Body of pancreas (tissue), 4 donors: ENCODE measurements at regions not wholly inside any gene's neighbourhood (a gene's known extent, or its start where the extent isn't known, plus 50 kb on each side); places are given as distances from the start of the nearest gene placed in this dataset.
"Not testable (repeated sequence)": the region's sequence is repeated elsewhere in the genome, so short reads cannot be mapped to it uniquely, and the experiment has no call there.

Experiments used
- ATAC-seq: fragments of 150-250 bp; one replicate; pipeline ENCODE4 v1.9.1; 2016
- DNase-seq, 4 donors: peaks; one replicate each; pipeline ENCODE4 v3.0.0-alpha.2; 2019
- H3K27ac ChIP-seq, 4 donors: fragments of 200-600 bp; sonication (generic); 1 replicate in 3 of 4; 2 replicates in 1 of 4; pipeline versions ENCODE4 v1.5.1 to v1.6.1; 2016 to 2019; ENCODE audit warnings: mild to moderate bottlenecking in 1 of 4, mixed read lengths in 1 of 4, moderate library complexity in 1 of 4
- H3K27me3 ChIP-seq, 2 donors: fragments of 200-600 bp; sonication (generic); one replicate each; pipeline ENCODE4 v1.6.0; 2016; ENCODE audit warnings: mild to moderate bottlenecking in 1 of 2
- H3K36me3 ChIP-seq, 2 donors: fragments of 200-600 bp; sonication (generic); replicated peaks in 1 of 2; 2 replicates each; pipeline ENCODE4 v1.5.1; 2016; ENCODE audit warnings: low read depth in 2 of 2; ENCODE audit not compliant: insufficient read depth in 1 of 2
- H3K4me1 ChIP-seq: fragments of 200-600 bp; sonication (generic); one replicate; pipeline ENCODE4 v1.6.0; 2016
- H3K4me3 ChIP-seq, 2 donors: fragments of 200-600 bp; sonication (generic); 1 replicate in 1 of 2; 2 replicates in 1 of 2; pipeline ENCODE4 v1.5.1; 2016 to 2019
- H3K9me3 ChIP-seq, 3 donors: fragments of 200-600 bp; sonication (generic); 1 replicate in 2 of 3; 2 replicates in 1 of 3; pipeline ENCODE4 v1.5.1; 2016
- POLR2A ChIP-seq, 3 donors: fragments of 450-650 bp; IDR thresholded peaks; one replicate each; pipeline ENCODE4 v1.6.1; 2016; ENCODE audit warnings: antibody characterized with exemption in 3 of 3, mild to moderate bottlenecking in 2 of 3
- WGBS, 2 donors: methylation state at CpG; one replicate each; pipeline ENCODE4 v1.1.5; 2017; 5-methylcytosine and 5-hydroxymethylcytosine counted together
- intact Hi-C: fragments of 100-400 bp; cut with DNase I; formaldehyde crosslinking; loops from one replicate; pipeline ENCODE4 v1.15.1; 2023
- TF ChIP-seq, protein P1 (sequence below), 7 experiments: fragments of 450-650 bp in 4 of 7; fragments of 200-600 bp in 3 of 7; sonication (generic) in 3 of 7; IDR thresholded peaks; one replicate each; pipeline ENCODE4 v1.5.1; 2016 to 2019; ENCODE audit warnings: antibody characterized with exemption in 7 of 7

DNA sequence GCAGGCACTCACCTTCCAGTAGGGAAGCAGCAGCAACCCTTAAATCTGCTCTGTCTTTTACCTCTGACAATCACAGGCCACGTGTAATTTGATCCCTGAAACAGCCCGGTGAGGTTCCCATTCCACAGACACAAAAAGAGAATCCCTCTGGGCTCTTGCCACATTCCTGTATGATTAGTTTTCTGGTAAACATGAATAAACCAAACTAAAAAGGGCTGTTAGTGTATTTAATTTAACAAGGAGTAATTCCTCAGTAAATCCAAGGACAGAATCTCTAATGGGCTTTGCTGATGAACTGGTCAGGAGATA is 186.9 kb downstream of the FAM43A start:
- no peaks in the 10 kb centered on the region for H3K9me3 ChIP-seq

DNA sequence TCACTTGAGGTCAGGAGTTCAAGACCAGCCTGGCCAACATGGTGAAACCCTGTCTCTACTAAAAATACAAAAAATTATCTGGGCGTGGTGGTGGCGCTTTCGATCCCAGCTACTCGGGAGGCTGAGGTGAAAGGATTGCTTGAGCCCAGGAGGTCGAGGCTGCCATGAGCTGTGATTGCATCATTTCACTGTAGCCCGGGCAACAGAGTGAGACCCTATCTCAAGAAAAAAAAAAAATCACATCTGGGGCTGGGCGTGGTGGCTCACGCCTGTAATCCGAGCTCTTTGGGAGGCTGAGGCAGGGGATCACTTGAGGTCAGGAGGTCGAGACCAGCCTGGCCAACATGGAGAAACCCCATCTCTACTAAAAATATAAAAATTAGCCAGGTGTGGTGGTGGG is 187.8 kb downstream of the FAM43A start:
- H3K4me3 ChIP-seq, H3K27me3 ChIP-seq, ATAC-seq, H3K36me3 ChIP-seq, intact Hi-C loops, H3K9me3 ChIP-seq, DNase-seq, H3K27ac ChIP-seq: not testable (repeated sequence)
- H3K4me1 ChIP-seq, result peaks cover 25% of the 10 kb centered on the region
- WGBS, 2 donors, result 82 to 89% methylated on average over 10 of the region's 10 CpGs

More for the DNA sequence above, 186.9 kb downstream of the FAM43A start:
- WGBS, 2 donors, result 28 to 42% methylated on average over 2 of the region's 2 CpGs
- intact Hi-C loops, result no loop called here
- ATAC-seq (no peak), DNase-seq (no peak)
- Histone ChIP-seq H3K4me1 (peaks cover 28% of the 10 kb centered on the region), H3K27ac (peak overlapping the region in 1 of 4 donors; percentile 35), H3K4me3 (no peak overlapping the region), H3K36me3 (no peaks in the 10 kb centered on the region), H3K27me3 (no peaks in the 10 kb centered on the region)
- TF ChIP-seq, protein P1, sequence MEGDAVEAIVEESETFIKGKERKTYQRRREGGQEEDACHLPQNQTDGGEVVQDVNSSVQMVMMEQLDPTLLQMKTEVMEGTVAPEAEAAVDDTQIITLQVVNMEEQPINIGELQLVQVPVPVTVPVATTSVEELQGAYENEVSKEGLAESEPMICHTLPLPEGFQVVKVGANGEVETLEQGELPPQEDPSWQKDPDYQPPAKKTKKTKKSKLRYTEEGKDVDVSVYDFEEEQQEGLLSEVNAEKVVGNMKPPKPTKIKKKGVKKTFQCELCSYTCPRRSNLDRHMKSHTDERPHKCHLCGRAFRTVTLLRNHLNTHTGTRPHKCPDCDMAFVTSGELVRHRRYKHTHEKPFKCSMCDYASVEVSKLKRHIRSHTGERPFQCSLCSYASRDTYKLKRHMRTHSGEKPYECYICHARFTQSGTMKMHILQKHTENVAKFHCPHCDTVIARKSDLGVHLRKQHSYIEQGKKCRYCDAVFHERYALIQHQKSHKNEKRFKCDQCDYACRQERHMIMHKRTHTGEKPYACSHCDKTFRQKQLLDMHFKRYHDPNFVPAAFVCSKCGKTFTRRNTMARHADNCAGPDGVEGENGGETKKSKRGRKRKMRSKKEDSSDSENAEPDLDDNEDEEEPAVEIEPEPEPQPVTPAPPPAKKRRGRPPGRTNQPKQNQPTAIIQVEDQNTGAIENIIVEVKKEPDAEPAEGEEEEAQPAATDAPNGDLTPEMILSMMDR (IDR thresholded peaks at IDR 0.05), result no peak
- no peak for TF ChIP-seq POLR2A (IDR thresholded peaks at IDR 0.05)

DNA sequence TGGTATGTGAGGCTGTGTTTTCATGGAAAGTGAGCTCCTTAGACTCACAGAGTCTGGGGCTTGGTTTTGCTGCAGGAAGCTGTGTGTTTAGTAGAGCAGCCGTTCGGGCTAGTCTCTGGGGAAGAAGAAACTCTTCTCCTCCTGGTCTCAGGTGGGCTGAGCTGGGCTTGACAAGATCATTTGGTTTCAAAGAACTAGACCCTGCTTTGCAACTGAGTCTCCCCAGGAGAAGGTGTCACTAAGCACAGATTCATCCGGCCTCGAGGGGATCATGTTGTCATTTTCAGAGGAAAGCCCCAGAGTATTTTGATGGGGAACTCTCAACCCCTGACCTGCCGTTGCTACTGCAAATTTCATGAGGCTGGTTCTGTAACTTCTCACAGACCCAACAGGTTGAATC is 188.5 kb downstream of the FAM43A start:
- ATAC-seq (no peak), DNase-seq (no peak)
- TF ChIP-seq POLR2A (IDR thresholded peaks at IDR 0.05), result no peak
- TF ChIP-seq, protein P1 (IDR thresholded peaks at IDR 0.05), result no peak
- 71 to 76% methylated on average over 3 to 5 of the region's 5 CpGs for WGBS, 2 donors
- H3K27ac ChIP-seq, result no peak overlapping the region
- H3K27me3 ChIP-seq, result no peaks in the 10 kb centered on the region
- H3K4me1 ChIP-seq, result peaks cover 25% of the 10 kb centered on the region
- intact Hi-C loops, result no loop called here
- no peaks in the 10 kb centered on the region for H3K9me3 ChIP-seq
- H3K4me3 ChIP-seq, result no peak overlapping the region
- no peaks in the 10 kb centered on the region for H3K36me3 ChIP-seq

- Histone ChIP-seq H3K27me3 (no peaks in the 10 kb centered on the region), H3K9me3 (no peaks in the 10 kb centered on the region), H3K27ac (no peak overlapping the region), H3K4me3 (no peak overlapping the region), H3K4me1 (peaks cover 25% of the 10 kb centered on the region), H3K36me3 (no peaks in the 10 kb centered on the region)
- no peak for ATAC-seq
- TF ChIP-seq POLR2A (IDR thresholded peaks at IDR 0.05), result no peak
- TF ChIP-seq, protein P1 (IDR thresholded peaks at IDR 0.05), result no peak
- no peak for DNase-seq
- 91 to 96% methylated on average over 8 to 9 of the region's 9 CpGs for WGBS, 2 donors
- intact Hi-C loops, result no loop called here
Observed at GRCh38 chr3:194874783-194875182, 189.1 kb downstream of the FAM43A start.

- no peaks in the 10 kb centered on the region for H3K9me3 ChIP-seq
- no peak overlapping the region for H3K4me3 ChIP-seq
- DNase-seq (no peak), ATAC-seq (no peak)
- peaks cover 28% of the 10 kb centered on the region for H3K4me1 ChIP-seq
- 92% methylated on average over 19 to 20 of the region's 20 CpGs for WGBS, 2 donors
- no peaks in the 10 kb centered on the region for H3K36me3 ChIP-seq
- intact Hi-C loops, result no loop called here
- H3K27me3 ChIP-seq, result no peaks in the 10 kb centered on the region
- no peak overlapping the region for H3K27ac ChIP-seq
- TF ChIP-seq, protein P1 (IDR thresholded peaks at IDR 0.05), result no peak
- no peak for TF ChIP-seq POLR2A (IDR thresholded peaks at IDR 0.05)
Observed at GRCh38 chr3:194875581-194876402, 190.1 kb downstream of the FAM43A start.
